ENCODE measurements at regions not wholly inside any gene's neighbourhood (a gene's known extent, or its start where the extent isn't known, plus 50 kb on each side); places are given as distances from the start of the nearest gene placed in this dataset.
"Not testable (repeated sequence)": the region's sequence is repeated elsewhere in the genome, so short reads cannot be mapped to it uniquely, and the experiment has no call there.

GRCh38 chrX:46366381-46367207 lies 178.6 kb downstream of the ZNF674 start:
- DNase-seq: no peak

GRCh38 chrX:46354481-46354880 lies 190.7 kb downstream of the ZNF674 start:
- DNase-seq: no peak

- DNase-seq: no peak
These were observed 203.4 kb downstream of the ZNF674 start for GRCh38 chrX:46341767-46342322.

- no peak for DNase-seq
These were observed 204.5 kb downstream of the ZNF674 start for GRCh38 chrX:46340696-46341095.

GRCh38 chrX:46333550-46333949 lies 211.7 kb downstream of the ZNF674 start:
- no peak for DNase-seq

- no peak for DNase-seq
These were observed 214.2 kb downstream of the ZNF674 start for GRCh38 chrX:46330981-46331380.

- no peak for DNase-seq
These were observed 214.7 kb downstream of the ZNF674 start for GRCh38 chrX:46330513-46330912.

GRCh38 chrX:46328133-46328532 lies 217.1 kb downstream of the ZNF674 start:
- DNase-seq: no peak

GRCh38 chrX:46327566-46328115 lies 217.6 kb downstream of the ZNF674 start:
- DNase-seq: no peak

- no peak for DNase-seq
These were observed 219.1 kb downstream of the ZNF674 start for GRCh38 chrX:46326161-46326560.

- no peak for DNase-seq
These were observed 219.8 kb downstream of the ZNF674 start for GRCh38 chrX:46325312-46325877.

- no peak for DNase-seq
These were observed 221.1 kb downstream of the ZNF674 start for GRCh38 chrX:46324166-46324565.

GRCh38 chrX:46322929-46323328 lies 222.3 kb downstream of the ZNF674 start:
- DNase-seq: not testable (repeated sequence)

- no peak for DNase-seq
These were observed 223.5 kb downstream of the ZNF674 start for GRCh38 chrX:46321676-46322075.

- no peak for DNase-seq
These were observed 225.5 kb downstream of the ZNF674 start for GRCh38 chrX:46319750-46320149.

- DNase-seq: no peak
These were observed 226.7 kb downstream of the ZNF674 start for GRCh38 chrX:46318551-46318950.

GRCh38 chrX:46317163-46317562 lies 228.1 kb downstream of the ZNF674 start:
- no peak for DNase-seq

GRCh38 chrX:46311581-46312120 lies 233.6 kb downstream of the ZNF674 start:
- DNase-seq: no peak

- no peak for DNase-seq
These were observed 234.3 kb downstream of the ZNF674 start for GRCh38 chrX:46310815-46311497.

- no peak for DNase-seq
These were observed 237.1 kb downstream of the ZNF674 start for GRCh38 chrX:46308110-46308509.

GRCh38 chrX:46306103-46306502 lies 239.1 kb downstream of the ZNF674 start:
- no peak for DNase-seq

GRCh38 chrX:46305431-46305830 lies 239.8 kb downstream of the ZNF674 start:
- DNase-seq: no peak

- DNase-seq: no peak
These were observed 243.3 kb downstream of the ZNF674 start for GRCh38 chrX:46301903-46302302.

All from DMS79 (cell line).